Endothelial cell of umbilical vein (primary cell): ENCODE measurements at regions not wholly inside any gene's neighbourhood (a gene's known extent, or its start where the extent isn't known, plus 50 kb on each side); places are given as distances from the start of the nearest gene placed in this dataset.

Experiments used
- EZH2 ChIP-seq: IDR thresholded peaks from 2 replicates; pipeline ENCODE4 v1.6.1; 2012; ENCODE audit warnings: borderline replicate concordance, low read depth, mild to moderate bottlenecking, moderate library complexity, low read length, inconsistent platforms; ENCODE audit not compliant: severe bottlenecking
- FOS ChIP-seq: IDR thresholded peaks from 2 replicates; pipeline ENCODE4 v1.6.1; 2011; ENCODE audit warnings: mild to moderate bottlenecking, low read length, moderate library complexity, borderline replicate concordance; ENCODE audit not compliant: insufficient read depth
- JUN ChIP-seq: IDR thresholded peaks from 2 replicates; pipeline ENCODE4 v1.6.1; 2011; ENCODE audit warnings: borderline replicate concordance, low read depth; ENCODE audit not compliant: insufficient read length, insufficient read depth
- POLR2A ChIP-seq: IDR thresholded peaks from 2 replicates; pipeline ENCODE4 v1.6.1; 2012; ENCODE audit warnings: low read depth, mild to moderate bottlenecking, control low read depth, low read length
- POLR2AphosphoS5 ChIP-seq: IDR thresholded peaks from 2 replicates; pipeline ENCODE4 v1.6.1; 2012; ENCODE audit warnings: low read depth, mild to moderate bottlenecking, control low read depth, low read length, moderate library complexity; ENCODE audit not compliant: insufficient read depth
- TF ChIP-seq, protein P1 (sequence below), 2 donors: IDR thresholded peaks; 1 replicate in 1 of 2; 2 replicates in 1 of 2; pipeline ENCODE4 v1.5.1; 2011; ENCODE audit warnings: low read length in 2 of 2, mild to moderate bottlenecking in 2 of 2, moderate library complexity in 2 of 2, control low read depth in 1 of 2, inconsistent platforms in 1 of 2, low read depth in 1 of 2; ENCODE audit not compliant: insufficient read depth in 1 of 2; ENCODE audit errors: extremely low read depth in 1 of 2

GRCh38 chr10:61039868-61040267 is 95.9 kb upstream of the RHOBTB1 start:
- TF ChIP-seq POLR2AphosphoS5 (no peak), JUN (no peak), POLR2A (no peak), EZH2 (no peak), FOS (no peak)
- TF ChIP-seq, protein P1, sequence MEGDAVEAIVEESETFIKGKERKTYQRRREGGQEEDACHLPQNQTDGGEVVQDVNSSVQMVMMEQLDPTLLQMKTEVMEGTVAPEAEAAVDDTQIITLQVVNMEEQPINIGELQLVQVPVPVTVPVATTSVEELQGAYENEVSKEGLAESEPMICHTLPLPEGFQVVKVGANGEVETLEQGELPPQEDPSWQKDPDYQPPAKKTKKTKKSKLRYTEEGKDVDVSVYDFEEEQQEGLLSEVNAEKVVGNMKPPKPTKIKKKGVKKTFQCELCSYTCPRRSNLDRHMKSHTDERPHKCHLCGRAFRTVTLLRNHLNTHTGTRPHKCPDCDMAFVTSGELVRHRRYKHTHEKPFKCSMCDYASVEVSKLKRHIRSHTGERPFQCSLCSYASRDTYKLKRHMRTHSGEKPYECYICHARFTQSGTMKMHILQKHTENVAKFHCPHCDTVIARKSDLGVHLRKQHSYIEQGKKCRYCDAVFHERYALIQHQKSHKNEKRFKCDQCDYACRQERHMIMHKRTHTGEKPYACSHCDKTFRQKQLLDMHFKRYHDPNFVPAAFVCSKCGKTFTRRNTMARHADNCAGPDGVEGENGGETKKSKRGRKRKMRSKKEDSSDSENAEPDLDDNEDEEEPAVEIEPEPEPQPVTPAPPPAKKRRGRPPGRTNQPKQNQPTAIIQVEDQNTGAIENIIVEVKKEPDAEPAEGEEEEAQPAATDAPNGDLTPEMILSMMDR (IDR thresholded peaks at IDR 0.05; ENCODE audit: extremely low read depth in 1 of 2, insufficient read depth in 1 of 2, low read depth in 1 of 2, low read length in 2 of 2): no peak
